ENCODE measurements at regions not wholly inside any gene's neighbourhood (a gene's known extent, or its start where the extent isn't known, plus 50 kb on each side); places are given as distances from the start of the nearest gene placed in this dataset.
"Not testable (repeated sequence)": the region's sequence is repeated elsewhere in the genome, so short reads cannot be mapped to it uniquely, and the experiment has no call there.

- no peak for DNase-seq (ENCODE audit: low spot score)
These were observed 360.6 kb upstream of the ANKRD30A start for GRCh38 chr10:36764823-36765222.

DNA sequence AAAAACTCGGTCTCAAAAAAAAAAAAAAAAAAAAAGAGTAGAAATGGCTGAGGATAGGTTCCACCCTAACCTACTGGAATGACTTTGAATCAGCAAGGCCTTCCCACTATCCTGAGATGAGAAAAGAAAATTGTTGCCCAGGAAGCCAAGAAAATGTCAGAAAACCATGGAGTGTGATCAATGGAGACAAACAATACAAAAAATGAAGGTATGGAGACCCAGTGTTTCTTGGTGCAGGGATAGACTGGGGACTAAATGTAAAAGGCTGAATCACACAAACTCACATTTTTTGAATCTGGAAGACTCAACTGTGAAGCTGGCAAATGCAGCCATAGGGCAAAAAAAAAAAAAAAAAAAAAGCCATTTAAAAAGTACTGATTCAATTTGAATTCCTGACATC, 364.3 kb upstream of the ANKRD30A start:
- DNase-seq (ENCODE audit: low spot score), result no peak

GRCh38 chr10:36759141-36759805, 366.1 kb upstream of the ANKRD30A start:
- no peak for DNase-seq (ENCODE audit: low spot score)

DNA sequence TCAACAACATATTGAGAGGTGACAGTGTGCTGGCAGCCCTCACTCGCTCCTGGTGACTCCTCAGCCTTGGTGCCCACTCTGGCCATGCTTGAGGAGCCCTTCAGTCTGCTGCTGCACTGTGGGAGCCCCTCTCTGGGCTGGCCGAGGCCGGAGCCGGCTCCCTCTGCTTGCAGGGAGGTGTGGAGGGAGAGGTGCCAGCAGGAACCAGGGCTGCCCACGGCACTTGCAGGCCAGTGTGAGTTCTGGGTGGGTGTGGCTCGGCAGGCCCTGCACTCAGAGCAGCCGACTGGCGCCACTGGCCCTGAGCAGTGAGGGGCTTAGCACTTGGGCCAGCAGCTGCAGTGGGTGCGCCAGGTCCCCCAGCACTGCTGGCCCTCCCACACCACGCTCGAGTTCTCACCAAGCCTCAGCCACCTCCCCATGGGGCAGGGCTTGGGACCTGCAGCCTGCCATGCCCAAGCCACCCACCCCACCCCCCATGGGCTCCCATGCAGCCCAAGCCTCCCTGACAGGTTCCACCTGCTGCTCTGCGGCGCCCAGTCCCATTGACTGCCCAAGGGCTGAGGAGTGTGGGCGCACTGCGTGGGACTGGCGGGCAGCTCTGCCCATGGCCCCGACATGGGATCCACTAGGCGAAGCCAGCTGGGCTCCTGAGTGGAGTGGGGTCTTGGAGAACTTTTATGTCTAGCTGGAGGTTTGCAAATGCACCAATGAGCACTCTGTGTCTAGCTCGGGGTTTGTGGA, 377.1 kb upstream of the ANKRD30A start:
- DNase-seq (ENCODE audit: low spot score), result no peak

- no peak for DNase-seq (ENCODE audit: low spot score)
These were observed 385.4 kb upstream of the ANKRD30A start for GRCh38 chr10:36739884-36740445.

DNA sequence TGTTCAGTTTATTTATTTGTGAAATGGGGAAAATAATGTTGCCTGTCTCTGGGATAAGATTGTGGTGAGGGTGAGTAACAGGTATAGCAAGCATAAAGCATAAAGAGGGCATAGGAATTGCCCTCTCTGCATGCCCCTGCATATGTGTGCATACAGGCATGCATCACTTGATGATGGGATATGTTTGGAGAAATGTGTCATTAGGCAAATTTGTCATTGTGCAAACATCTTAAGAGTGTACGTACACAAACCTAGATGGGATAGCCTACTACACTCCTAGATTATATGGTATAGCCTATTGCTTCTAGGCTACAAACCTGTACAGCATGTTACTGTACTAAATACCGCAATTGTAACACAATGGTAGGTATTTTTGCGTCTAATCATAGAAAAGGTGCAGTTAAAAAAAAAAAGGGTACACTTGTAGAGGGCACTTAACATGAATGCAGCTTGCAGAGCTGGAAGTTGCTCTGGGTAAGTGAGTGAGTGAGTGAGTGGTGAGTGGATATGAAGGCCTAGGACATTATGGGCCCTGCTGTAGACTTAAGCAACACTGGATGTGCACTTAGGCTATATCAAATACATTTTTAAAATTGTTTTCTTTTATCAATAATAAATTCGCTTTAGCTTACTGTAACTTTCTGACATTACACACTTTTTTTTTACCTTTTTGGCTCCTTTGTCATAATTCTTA, 386.5 kb upstream of the ANKRD30A start:
- DNase-seq (ENCODE audit: low spot score), result no peak

- no peak for DNase-seq (ENCODE audit: low spot score)
These were observed 389.1 kb upstream of the ANKRD30A start for GRCh38 chr10:36736311-36736710.

DNA sequence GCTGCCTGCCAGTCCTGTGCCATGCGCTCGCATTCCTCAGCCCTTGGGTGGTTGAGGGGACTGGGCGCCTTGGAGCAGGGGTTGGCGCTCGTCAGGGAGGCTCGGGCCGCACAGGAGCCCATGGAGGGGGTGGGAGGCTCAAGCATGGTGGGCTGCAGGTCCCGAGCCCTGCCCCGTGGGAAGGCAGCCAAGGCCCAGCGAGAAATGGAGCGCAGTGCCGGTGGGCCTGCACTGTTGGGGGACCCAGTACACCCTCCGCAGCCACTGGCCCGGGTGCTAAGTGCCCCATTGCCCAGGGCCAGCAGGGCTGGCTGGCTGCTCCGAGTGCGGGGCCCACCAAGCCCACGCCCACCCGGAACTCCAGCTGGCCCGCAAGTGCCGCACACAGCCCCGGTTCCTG, 390.8 kb upstream of the ANKRD30A start:
- DNase-seq (ENCODE audit: low spot score), result not testable (repeated sequence)

DNA sequence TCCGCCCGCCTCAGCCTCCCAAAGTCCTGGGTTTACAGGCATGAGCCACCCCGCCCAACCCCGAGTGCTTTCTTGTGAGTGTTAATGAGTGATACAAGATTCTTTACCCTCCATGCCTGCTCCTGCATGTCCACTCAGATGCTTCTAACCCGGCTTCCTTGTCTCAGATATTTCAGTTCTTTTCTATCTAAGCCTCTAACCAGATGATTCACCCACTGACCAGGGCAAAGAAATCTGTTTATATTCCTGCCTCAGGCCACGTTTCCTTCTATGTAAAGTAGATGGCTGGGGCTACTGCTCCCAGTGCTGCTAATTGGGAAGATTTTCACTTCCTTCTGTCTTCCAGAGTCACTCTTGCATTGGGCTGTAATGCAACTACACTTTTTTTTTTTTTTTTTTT, 395.1 kb upstream of the ANKRD30A start:
- no peak for DNase-seq (ENCODE audit: low spot score)

- no peak for DNase-seq (ENCODE audit: low spot score)
These were observed 396.8 kb upstream of the ANKRD30A start for GRCh38 chr10:36728626-36729025.

GRCh38 chr10:36725581-36726520, 399.5 kb upstream of the ANKRD30A start:
- no peak for DNase-seq (ENCODE audit: low spot score)

- no peak for DNase-seq (ENCODE audit: low spot score)
These were observed 402.6 kb upstream of the ANKRD30A start for GRCh38 chr10:36722777-36723176.

DNA sequence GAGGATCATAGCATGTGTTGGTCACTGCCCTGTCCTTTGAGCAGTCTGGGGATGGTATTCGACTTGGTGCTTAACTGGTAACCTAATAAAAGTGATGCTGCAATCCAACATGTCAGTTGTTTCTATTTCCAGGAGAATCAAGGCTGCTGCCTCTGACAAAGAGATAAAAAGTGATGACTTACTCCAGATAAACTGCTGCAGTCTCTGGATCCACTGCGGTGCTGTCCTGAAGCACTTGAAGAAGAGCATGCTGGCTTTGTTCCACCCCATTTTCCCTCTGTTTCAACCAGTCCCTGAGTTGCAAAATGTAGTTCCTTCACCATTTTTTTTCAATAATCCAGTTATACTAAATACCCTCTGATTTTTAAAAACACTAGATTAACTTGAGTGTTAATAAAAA, 403.5 kb upstream of the ANKRD30A start:
- DNase-seq (ENCODE audit: low spot score), result no peak

- DNase-seq (ENCODE audit: low spot score), result no peak
These were observed 404.5 kb upstream of the ANKRD30A start for GRCh38 chr10:36720895-36721294.

DNA sequence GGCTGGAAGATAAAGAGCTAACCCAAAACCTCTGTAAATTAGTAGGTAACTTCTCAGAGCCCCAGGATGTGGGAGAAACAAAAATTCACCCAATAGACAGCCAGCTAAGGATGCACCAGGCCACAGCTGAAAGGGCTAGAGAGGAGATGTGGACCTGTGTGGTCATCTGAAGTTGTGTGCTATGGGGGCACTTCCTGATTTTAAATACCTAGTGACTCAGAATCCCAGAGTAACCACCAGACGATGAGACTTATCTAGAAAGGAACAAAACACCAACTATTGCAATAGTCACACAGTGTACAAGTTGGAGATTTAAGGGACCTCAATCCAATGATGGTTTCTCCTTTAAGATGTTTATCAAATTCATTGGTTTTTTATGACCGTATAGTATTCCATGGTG, 408.3 kb upstream of the ANKRD30A start:
- DNase-seq (ENCODE audit: low spot score), result no peak

DNA sequence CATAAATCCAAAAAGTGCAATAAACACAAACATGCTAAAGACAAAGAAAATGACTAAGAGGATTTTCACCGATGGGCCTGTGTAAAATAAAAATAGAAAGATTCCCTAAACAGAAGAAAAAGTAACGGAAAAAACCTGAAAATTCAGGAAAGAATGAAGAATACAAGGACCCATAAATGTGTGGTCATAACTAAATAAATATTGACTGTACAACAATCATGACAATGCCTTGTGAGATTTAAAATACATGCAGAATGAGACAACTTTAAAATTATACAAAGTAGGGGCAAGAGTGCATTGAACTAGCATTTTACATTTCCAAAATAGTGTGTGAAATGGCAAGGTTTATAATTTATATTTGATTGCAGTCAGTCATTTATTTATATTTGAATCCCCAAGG, 409.1 kb upstream of the ANKRD30A start:
- DNase-seq (ENCODE audit: low spot score), result no peak

GRCh38 chr10:36712695-36713094, 412.7 kb upstream of the ANKRD30A start:
- no peak for DNase-seq (ENCODE audit: low spot score)

- DNase-seq (ENCODE audit: low spot score), result no peak
These were observed 414.0 kb upstream of the ANKRD30A start for GRCh38 chr10:36711361-36711760.

DNA sequence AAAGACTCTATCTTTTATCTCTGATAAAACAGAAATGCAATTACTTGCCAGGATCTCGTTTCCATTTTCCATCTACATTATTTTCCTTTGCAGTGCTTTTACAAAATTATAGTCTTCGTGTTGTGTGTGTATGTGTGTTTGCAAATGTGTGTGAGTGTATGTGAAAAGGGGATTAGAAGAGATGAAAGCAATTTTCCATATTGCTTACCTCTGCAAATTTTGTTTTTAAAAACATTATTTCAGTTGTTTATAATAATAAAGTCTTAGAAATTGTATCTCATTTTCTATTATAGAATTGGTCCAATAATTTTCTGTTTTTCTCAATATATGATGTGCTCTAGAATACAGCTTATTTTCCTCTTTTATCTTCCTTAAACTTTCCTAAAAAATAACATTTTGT, 421.3 kb upstream of the ANKRD30A start:
- DNase-seq (ENCODE audit: low spot score), result no peak

DNA sequence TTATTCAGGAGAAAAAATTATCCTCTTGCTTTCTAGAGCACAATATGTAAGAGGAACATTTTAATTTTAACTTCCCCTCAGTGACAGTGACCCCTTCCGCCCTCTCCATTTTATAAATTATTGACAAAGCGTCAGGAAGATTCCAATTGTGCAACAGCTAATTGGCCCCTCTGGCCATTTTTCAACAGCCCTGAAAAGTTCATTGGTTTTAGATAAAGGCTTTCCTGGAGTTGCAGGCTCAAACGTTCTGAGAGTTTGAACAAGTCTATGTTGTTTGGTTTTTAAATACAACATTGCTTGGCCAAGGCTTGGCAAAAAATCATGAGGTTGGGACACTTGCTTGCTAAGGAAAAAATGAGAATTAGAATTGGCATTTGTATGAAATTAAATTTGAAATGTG, 422.2 kb upstream of the ANKRD30A start:
- no peak for DNase-seq (ENCODE audit: low spot score)

- no peak for DNase-seq (ENCODE audit: low spot score)
These were observed 425.3 kb upstream of the ANKRD30A start for GRCh38 chr10:36700123-36700522.

DNA sequence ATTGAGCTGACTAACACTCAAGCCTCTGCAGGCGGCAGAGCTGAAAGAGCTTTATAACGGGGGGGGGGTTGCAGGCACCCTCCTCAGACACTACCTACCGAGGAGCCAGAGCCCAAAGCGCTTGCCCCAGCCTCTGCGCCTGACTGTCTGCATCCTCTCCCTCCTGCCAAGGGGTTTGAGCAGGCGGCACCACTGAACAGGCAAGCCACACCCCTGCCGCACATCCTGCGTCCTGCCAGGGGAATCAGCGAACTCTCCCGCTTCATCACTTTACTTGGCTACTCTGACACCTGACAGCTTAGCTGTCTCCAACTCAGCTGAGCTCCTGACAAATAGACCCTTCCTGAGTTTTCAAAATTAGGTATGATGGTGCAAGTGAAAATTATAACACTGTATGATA, 432.6 kb upstream of the ANKRD30A start:
- DNase-seq (ENCODE audit: low spot score), result no peak

All from cerebellar cortex (tissue), 1 donor.